Uterus (tissue), 3 donors: ENCODE measurements at regions not wholly inside any gene's neighbourhood (a gene's known extent, or its start where the extent isn't known, plus 50 kb on each side); places are given as distances from the start of the nearest gene placed in this dataset.

ENCODE experiments used
- DNase-seq, 2 donors: peaks; one replicate each; pipeline ENCODE4 v3.0.0-alpha.2; 2019 to 2020
- H3K27ac ChIP-seq, 2 donors: fragments of 200-600 bp; sonication (generic); 1 replicate in 1 of 2; 2 replicates in 1 of 2; pipeline ENCODE4 v1.5.1; 2016 to 2018
- H3K27me3 ChIP-seq, 2 donors: fragments of 200-600 bp; sonication (generic); one replicate each; pipeline ENCODE4 v1.5.1; 2018 to 2019; ENCODE audit warnings: control low read depth in 1 of 2
- H3K36me3 ChIP-seq, 2 donors: fragments of 200-600 bp; sonication (generic); one replicate each; pipeline ENCODE4 v1.5.1; 2019; ENCODE audit warnings: control low read depth in 1 of 2
- H3K4me1 ChIP-seq, 2 donors: fragments of 200-600 bp; sonication (generic); one replicate each; pipeline ENCODE4 v1.5.1; 2018 to 2019; ENCODE audit warnings: control low read depth in 1 of 2
- H3K4me3 ChIP-seq, 2 donors: fragments of 200-600 bp; sonication (generic); 1 replicate in 1 of 2; 2 replicates in 1 of 2; pipeline ENCODE4 v1.5.1; 2018 to 2019; ENCODE audit warnings: mild to moderate bottlenecking in 1 of 2
- H3K9me3 ChIP-seq, 2 donors: fragments of 200-600 bp; sonication (generic); one replicate each; pipeline ENCODE4 v1.5.1; 2019; ENCODE audit warnings: control low read depth in 1 of 2
- POLR2A ChIP-seq, 2 donors: fragments of 450-650 bp; IDR thresholded peaks; one replicate each; pipeline ENCODE4 v1.6.1; 2016; ENCODE audit warnings: antibody characterized with exemption in 2 of 2, mild to moderate bottlenecking in 1 of 2, moderate library complexity in 1 of 2
- intact Hi-C: fragments of 100-400 bp; cut with DNase I; formaldehyde crosslinking; loops from one replicate; pipeline ENCODE4 v1.15.1; 2023; ENCODE audit warnings: low total_unique reads
- TF ChIP-seq, protein P1 (sequence below), 4 experiments: fragments of 200-600 bp in 2 of 4; fragments of 450-650 bp in 2 of 4; sonication (generic) in 2 of 4; IDR thresholded peaks; one replicate each; pipeline ENCODE4 v1.5.1; 2016 to 2019; ENCODE audit warnings: antibody characterized with exemption in 4 of 4, mild to moderate bottlenecking in 2 of 4, moderate library complexity in 1 of 4
- donor health status: DM: yes; HTN: yes; CAD: no.

DNA sequence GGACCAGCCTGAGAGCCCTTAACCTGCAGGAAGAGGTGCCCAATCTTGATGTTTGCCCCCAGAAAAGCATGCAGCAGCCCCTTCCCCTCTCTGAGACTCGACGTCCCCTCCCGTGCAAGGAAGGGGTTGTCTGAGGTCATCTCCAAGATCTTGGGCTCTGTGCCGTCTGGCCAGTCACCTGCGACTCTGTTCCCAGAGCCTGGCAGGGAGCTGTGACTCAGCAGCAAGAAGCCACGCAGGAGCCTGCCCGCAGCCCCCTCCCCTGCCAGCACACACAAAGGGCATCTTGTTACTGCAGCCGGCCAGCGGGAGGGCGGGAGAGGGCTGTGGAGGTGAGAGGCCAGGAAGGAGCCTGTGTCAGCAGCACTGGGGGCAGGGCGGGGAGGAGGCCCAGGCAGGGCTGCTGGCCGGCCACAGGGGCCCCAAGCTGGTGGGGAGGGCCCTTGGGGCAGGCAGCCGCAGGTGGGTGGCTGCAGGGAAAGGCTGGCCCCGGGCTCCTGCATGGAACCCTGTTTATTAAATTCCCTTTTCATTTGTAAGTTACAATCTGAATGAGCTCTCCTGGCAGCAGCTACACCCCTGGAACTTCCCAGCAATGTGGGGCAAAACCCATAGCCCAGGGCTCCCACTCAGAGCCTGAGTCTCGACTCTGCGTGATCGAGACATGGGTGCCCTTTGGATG is 103.7 kb upstream of the ZMIZ1 start:
- intact Hi-C loops, result no loop called here
- DNase-seq, result no peak
- no peaks in the 10 kb centered on the region for H3K9me3 ChIP-seq
- TF ChIP-seq, protein P1, sequence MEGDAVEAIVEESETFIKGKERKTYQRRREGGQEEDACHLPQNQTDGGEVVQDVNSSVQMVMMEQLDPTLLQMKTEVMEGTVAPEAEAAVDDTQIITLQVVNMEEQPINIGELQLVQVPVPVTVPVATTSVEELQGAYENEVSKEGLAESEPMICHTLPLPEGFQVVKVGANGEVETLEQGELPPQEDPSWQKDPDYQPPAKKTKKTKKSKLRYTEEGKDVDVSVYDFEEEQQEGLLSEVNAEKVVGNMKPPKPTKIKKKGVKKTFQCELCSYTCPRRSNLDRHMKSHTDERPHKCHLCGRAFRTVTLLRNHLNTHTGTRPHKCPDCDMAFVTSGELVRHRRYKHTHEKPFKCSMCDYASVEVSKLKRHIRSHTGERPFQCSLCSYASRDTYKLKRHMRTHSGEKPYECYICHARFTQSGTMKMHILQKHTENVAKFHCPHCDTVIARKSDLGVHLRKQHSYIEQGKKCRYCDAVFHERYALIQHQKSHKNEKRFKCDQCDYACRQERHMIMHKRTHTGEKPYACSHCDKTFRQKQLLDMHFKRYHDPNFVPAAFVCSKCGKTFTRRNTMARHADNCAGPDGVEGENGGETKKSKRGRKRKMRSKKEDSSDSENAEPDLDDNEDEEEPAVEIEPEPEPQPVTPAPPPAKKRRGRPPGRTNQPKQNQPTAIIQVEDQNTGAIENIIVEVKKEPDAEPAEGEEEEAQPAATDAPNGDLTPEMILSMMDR (IDR thresholded peaks at IDR 0.05), result no peak
- TF ChIP-seq POLR2A (IDR thresholded peaks at IDR 0.05), result no peak
- H3K27ac ChIP-seq, result no peak overlapping the region
- H3K27me3 ChIP-seq, result no peaks in the 10 kb centered on the region
- H3K36me3 ChIP-seq, result no peaks in the 10 kb centered on the region
- H3K4me1 ChIP-seq, result peaks cover 4 to 8% of the 10 kb centered on the region in 2 donors
- no peak overlapping the region for H3K4me3 ChIP-seq

DNA sequence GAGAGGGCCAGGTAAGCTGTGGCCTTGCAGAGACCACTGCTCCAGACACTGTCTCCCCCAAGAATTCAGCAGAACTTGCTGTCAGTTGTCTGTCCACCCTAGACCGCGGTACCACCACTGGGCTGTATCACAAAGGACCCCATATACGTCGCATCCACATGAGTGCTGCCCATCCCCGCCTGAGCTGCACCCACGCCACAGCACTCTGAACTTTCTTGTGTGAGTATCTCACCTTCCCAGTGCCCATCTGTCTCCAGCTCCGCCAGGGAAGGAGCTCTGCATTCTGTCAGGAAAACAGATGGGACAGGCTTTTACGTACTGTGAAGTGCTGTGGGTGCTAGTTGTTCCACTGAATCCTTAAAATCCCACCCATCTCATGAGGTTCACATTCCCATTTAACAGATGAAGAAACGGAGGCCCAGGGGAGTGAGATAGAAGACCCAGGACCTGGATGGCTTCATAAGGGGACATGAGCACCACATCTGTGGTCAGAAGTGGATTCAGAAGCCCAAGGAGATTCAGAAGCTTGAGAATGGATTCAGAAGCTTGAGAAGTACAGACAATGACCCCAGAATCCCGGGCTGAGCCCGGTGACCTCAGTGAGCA is 102.5 kb upstream of the ZMIZ1 start:
- intact Hi-C loops, result no loop called here
- Histone ChIP-seq H3K27ac (no peak overlapping the region), H3K27me3 (no peaks in the 10 kb centered on the region), H3K36me3 (no peaks in the 10 kb centered on the region), H3K9me3 (no peaks in the 10 kb centered on the region), H3K4me3 (no peak overlapping the region), H3K4me1 (no peaks in the 10 kb centered on the region)
- DNase-seq, result no peak
- TF ChIP-seq POLR2A (IDR thresholded peaks at IDR 0.05), result no peak
- TF ChIP-seq, protein P1 (IDR thresholded peaks at IDR 0.05), result no peak

DNA sequence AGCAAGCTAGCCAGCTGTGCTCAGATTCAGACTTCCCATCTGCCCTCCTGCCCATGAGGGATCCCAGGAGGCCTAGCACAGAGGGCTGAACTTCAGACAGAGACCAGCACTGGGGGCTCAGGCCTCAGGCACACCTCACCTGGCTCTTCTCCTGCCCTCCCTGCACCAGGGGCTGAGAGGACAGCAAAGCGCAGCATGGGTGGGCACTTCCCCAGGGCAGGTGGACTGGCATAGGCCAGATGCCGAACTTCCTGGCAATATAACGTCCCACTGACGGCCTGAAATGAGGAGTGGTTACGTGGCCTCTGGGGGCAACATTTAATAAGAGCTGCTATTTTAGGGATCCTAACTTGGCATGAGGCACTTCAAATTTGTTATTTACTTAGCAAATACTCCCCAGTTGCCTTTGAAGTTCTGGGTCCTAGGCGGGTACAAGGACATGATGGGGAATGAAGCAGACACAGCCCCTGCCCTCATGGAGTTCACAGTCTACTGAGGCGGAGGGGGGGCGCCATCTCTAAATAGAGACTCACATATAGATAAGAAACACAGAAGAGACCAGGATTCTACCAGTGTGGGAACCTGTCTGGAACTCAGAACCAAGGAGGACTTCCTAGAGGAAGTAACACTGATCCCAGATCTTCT is 101.8 kb upstream of the ZMIZ1 start:
- no peaks in the 10 kb centered on the region for H3K4me1 ChIP-seq

DNA sequence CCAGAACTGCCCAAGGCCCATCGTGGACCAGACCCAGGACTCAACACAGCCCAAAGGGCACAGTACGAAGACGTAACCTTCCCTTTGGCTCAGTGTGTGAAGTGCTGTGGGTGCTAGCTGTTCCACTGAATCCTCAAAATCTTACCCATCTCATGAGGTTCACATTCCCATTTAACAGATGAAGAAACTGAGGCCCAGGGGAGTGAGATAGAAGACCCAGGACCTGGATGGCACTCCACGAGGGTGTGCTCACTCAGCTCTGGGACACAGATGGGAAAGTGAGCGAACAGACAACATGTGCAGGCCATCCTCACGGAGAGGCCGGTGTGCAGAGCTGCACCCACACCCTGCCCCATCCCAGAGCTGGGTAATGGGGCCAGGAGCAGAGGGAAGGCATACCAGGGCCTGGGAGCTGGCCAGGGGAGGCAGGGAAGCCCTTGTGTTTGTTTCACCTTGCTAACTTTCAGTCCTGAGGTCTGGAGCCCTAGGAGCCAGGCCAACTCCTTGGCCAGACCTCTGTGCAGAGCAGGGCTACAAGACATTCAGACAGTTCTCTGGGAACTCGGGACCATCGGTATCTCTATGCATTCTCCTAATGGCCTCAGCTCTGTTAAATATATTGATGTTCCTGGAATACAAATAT is 100.3 kb upstream of the ZMIZ1 start:
- no peak for TF ChIP-seq POLR2A (IDR thresholded peaks at IDR 0.05)
- no peak for DNase-seq
- H3K27me3 ChIP-seq, result no peaks in the 10 kb centered on the region
- H3K27ac ChIP-seq, result no peak overlapping the region
- no peaks in the 10 kb centered on the region for H3K36me3 ChIP-seq
- peaks cover 0 to 14% of the 10 kb centered on the region in 2 donors for H3K4me1 ChIP-seq
- no peaks in the 10 kb centered on the region for H3K9me3 ChIP-seq
- intact Hi-C loops, result no loop called here
- no peak overlapping the region for H3K4me3 ChIP-seq

More for the DNA sequence above, 101.8 kb upstream of the ZMIZ1 start:
- Histone ChIP-seq H3K36me3 (no peaks in the 10 kb centered on the region), H3K27me3 (no peaks in the 10 kb centered on the region), H3K9me3 (no peaks in the 10 kb centered on the region), H3K27ac (no peak overlapping the region), H3K4me3 (no peak overlapping the region)
- no peak for DNase-seq
- intact Hi-C loops, result no loop called here
- TF ChIP-seq, protein P1 (IDR thresholded peaks at IDR 0.05), result no peak
- TF ChIP-seq POLR2A (IDR thresholded peaks at IDR 0.05), result no peak

DNA sequence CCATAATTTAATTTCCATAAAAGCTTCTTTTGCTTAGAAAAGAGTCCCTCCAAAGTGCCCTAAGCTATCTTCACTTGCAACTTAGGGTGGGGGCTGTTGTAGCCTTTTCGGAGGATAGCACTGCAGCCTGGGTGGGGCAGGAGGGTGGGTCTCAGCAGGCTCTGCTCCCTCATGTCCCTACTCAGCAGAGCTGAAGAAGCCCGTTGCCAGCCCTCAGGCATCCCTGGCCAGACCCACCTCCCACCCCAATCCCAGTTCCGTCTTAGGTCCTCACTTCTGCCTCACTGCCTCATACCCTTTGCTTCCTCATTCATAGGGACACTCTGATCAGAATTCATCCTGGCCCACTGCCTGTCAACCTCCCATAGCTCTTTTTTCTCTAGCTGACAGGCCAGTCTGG is 99.8 kb upstream of the ZMIZ1 start:
- Histone ChIP-seq H3K4me1 (peaks cover 0 to 14% of the 10 kb centered on the region in 2 donors), H3K4me3 (no peak overlapping the region), H3K9me3 (no peaks in the 10 kb centered on the region), H3K27ac (no peak overlapping the region), H3K36me3 (no peaks in the 10 kb centered on the region), H3K27me3 (no peaks in the 10 kb centered on the region)
- TF ChIP-seq, protein P1 (IDR thresholded peaks at IDR 0.05), result no peak
- TF ChIP-seq POLR2A (IDR thresholded peaks at IDR 0.05), result no peak
- no peak for DNase-seq
- intact Hi-C loops, result no loop called here
